Astrocyte (in vitro differentiated cells and primary cell): ENCODE measurements at regions not wholly inside any gene's neighbourhood (a gene's known extent, or its start where the extent isn't known, plus 50 kb on each side); places are given as distances from the start of the nearest gene placed in this dataset.

Experiments
- DNase-seq: peaks from one replicate; pipeline ENCODE4 v3.0.0-alpha.2; 2010; ENCODE audit warnings: low read depth
- FAIRE-seq: peaks from 2 replicates; lab custom pipeline; 2011; peaks lifted over from hg19 to GRCh38; lab: Jason Lieb, UNC
- H2AFZ ChIP-seq: 2 replicates; pipeline ENCODE4 v1.6.0; 2012; ENCODE audit warnings: low read depth, low read length, inconsistent platforms
- H3K27ac ChIP-seq: 2 replicates; pipeline ENCODE4 v1.5.1; 2011; ENCODE audit warnings: low read depth, low read length, inconsistent platforms
- H3K27me3 ChIP-seq: 2 replicates; pipeline ENCODE4 v1.6.0; 2011; ENCODE audit warnings: low read length, inconsistent platforms; ENCODE audit not compliant: insufficient read depth
- H3K36me3 ChIP-seq: 2 replicates; pipeline ENCODE4 v1.5.1; 2011; ENCODE audit warnings: low read length, inconsistent platforms; ENCODE audit not compliant: insufficient read depth
- H3K4me1 ChIP-seq: 2 replicates; pipeline ENCODE4 v1.5.1; 2011; ENCODE audit warnings: low read length, inconsistent platforms; ENCODE audit not compliant: insufficient read depth
- H3K4me2 ChIP-seq: 2 replicates; pipeline ENCODE4 v1.6.0; 2012; ENCODE audit warnings: low read length, inconsistent platforms
- H3K4me3 ChIP-seq: 2 replicates; pipeline ENCODE4 v1.5.1; 2011; ENCODE audit warnings: low read depth, mild to moderate bottlenecking, low read length, inconsistent platforms; ENCODE audit not compliant: insufficient read depth
- H3K79me2 ChIP-seq: 2 replicates; pipeline ENCODE4 v1.6.0; 2012; ENCODE audit warnings: mild to moderate bottlenecking, low read length, inconsistent platforms; ENCODE audit not compliant: insufficient read depth
- H3K9ac ChIP-seq: 2 replicates; pipeline ENCODE4 v1.6.0; 2012; ENCODE audit warnings: mild to moderate bottlenecking, low read length, inconsistent platforms
- H3K9me3 ChIP-seq: 2 replicates; pipeline ENCODE4 v1.5.1; 2012; ENCODE audit warnings: low read depth, mild to moderate bottlenecking, low read length, inconsistent platforms; ENCODE audit not compliant: insufficient read depth
- H4K20me1 ChIP-seq: 2 replicates; pipeline ENCODE4 v1.6.0; 2012; ENCODE audit warnings: low read length, inconsistent platforms; ENCODE audit not compliant: insufficient read depth
- H3K27ac Mint-ChIP-seq: one replicate; pipeline ENCODE4 v1.8.0; 2021; ENCODE audit warnings: mild to moderate bottlenecking, mixed read lengths; ENCODE audit not compliant: unreplicated experiment
- H3K27me3 Mint-ChIP-seq: one replicate; pipeline ENCODE4 v1.8.0; 2021; ENCODE audit warnings: low read depth, mixed read lengths; ENCODE audit not compliant: unreplicated experiment
- H3K36me3 Mint-ChIP-seq: one replicate; pipeline ENCODE4 v1.8.0; 2021; ENCODE audit warnings: low read depth, mixed read lengths; ENCODE audit not compliant: unreplicated experiment
- H3K4me1 Mint-ChIP-seq: one replicate; pipeline ENCODE4 v1.8.0; 2021; ENCODE audit warnings: low read depth, mixed read lengths; ENCODE audit not compliant: unreplicated experiment
- H3K4me3 Mint-ChIP-seq: one replicate; pipeline ENCODE4 v1.8.0; 2021; ENCODE audit warnings: mild to moderate bottlenecking, moderate library complexity, mixed read lengths; ENCODE audit not compliant: unreplicated experiment
- H3K9me3 Mint-ChIP-seq: one replicate; pipeline ENCODE4 v1.8.0; 2021; ENCODE audit warnings: mild to moderate bottlenecking, mixed read lengths; ENCODE audit not compliant: unreplicated experiment
- EZH2 ChIP-seq: IDR thresholded peaks from 2 replicates; pipeline ENCODE4 v1.6.1; 2012; ENCODE audit warnings: mild to moderate bottlenecking, low read length, inconsistent platforms; ENCODE audit not compliant: insufficient read depth
- TF ChIP-seq, protein P1 (sequence below): IDR thresholded peaks from 2 replicates; pipeline ENCODE4 v1.5.1; 2011; ENCODE audit warnings: low read depth, mild to moderate bottlenecking, inconsistent platforms, low read length, moderate library complexity; ENCODE audit not compliant: insufficient read depth

DNA sequence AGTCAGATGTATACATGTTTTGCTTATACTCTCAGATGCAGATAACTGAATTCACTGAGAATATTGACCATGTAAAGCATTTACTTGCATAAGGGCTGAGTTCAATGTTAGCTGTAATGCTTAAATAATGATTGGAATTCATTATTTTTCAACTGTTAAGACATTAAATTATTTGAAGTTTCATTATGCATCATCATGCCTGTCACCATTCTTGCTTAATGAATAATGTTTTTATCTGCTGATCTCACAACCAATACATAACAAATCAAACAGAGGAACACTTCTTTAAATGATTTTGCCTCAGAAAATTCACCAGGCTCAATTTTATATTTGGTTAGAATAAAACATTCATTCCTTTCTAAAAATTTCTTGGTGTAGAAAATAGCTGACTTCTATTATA is 233.4 kb downstream of the GPR37 start:
- Histone ChIP-seq H3K36me3 (no peaks in the 10 kb centered on the region), H3K9ac (no peak overlapping the region), H3K4me1 (no peaks in the 10 kb centered on the region), H3K4me2 (no peak overlapping the region), H3K4me3 (no peak overlapping the region), H3K79me2 (no peaks in the 10 kb centered on the region), H4K20me1 (no peaks in the 10 kb centered on the region), H3K27ac (no peak overlapping the region), H2AFZ (no peak overlapping the region), H3K9me3 (peaks cover 3% of the 10 kb centered on the region), H3K27me3 (no peaks in the 10 kb centered on the region)
- H3K4me1 Mint-ChIP-seq = peaks cover 7% of the 10 kb centered on the region
- FAIRE-seq (no peak), DNase-seq (peak; percentile 4)
- H3K4me3 Mint-ChIP-seq = no peak overlapping the region
- no peaks in the 10 kb centered on the region for H3K27me3 Mint-ChIP-seq
- TF ChIP-seq, protein P1, sequence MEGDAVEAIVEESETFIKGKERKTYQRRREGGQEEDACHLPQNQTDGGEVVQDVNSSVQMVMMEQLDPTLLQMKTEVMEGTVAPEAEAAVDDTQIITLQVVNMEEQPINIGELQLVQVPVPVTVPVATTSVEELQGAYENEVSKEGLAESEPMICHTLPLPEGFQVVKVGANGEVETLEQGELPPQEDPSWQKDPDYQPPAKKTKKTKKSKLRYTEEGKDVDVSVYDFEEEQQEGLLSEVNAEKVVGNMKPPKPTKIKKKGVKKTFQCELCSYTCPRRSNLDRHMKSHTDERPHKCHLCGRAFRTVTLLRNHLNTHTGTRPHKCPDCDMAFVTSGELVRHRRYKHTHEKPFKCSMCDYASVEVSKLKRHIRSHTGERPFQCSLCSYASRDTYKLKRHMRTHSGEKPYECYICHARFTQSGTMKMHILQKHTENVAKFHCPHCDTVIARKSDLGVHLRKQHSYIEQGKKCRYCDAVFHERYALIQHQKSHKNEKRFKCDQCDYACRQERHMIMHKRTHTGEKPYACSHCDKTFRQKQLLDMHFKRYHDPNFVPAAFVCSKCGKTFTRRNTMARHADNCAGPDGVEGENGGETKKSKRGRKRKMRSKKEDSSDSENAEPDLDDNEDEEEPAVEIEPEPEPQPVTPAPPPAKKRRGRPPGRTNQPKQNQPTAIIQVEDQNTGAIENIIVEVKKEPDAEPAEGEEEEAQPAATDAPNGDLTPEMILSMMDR = no peak
- no peak for TF ChIP-seq EZH2
- peaks cover 9% of the 10 kb centered on the region for H3K9me3 Mint-ChIP-seq
- peaks cover 3% of the 10 kb centered on the region for H3K36me3 Mint-ChIP-seq
- H3K27ac Mint-ChIP-seq = no peak overlapping the region

DNA sequence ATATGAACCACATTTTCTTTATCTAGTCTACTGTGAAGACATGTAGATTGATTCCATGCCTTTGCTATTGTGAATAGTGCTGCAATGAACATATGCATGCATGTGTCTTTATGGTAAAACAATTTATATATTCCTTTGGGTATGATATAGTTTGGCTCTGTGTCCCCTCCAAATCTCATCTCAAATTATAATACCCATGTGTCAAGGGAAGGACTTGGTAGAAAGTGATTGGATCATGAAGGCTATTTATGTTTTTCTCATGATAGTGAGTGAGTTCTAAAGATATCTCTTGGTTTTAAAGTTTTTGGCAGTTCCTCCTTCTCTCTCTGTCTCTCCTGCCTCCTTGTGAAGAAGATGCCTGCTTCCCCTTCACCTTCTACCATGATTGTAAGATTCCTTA is 248.7 kb downstream of the GPR37 start:
- Histone ChIP-seq H2AFZ (no peak overlapping the region), H3K79me2 (no peaks in the 10 kb centered on the region), H3K9me3 (no peaks in the 10 kb centered on the region), H3K36me3 (no peaks in the 10 kb centered on the region), H4K20me1 (no peaks in the 10 kb centered on the region), H3K27ac (no peak overlapping the region), H3K4me2 (no peak overlapping the region), H3K27me3 (no peaks in the 10 kb centered on the region), H3K4me3 (no peak overlapping the region), H3K9ac (no peak overlapping the region), H3K4me1 (no peaks in the 10 kb centered on the region)
- no peak for TF ChIP-seq EZH2
- TF ChIP-seq, protein P1 = no peak
- Mint-ChIP-seq H3K27ac (no peak overlapping the region), H3K4me3 (no peak overlapping the region), H3K4me1 (no peaks in the 10 kb centered on the region), H3K27me3 (no peaks in the 10 kb centered on the region), H3K9me3 (no peaks in the 10 kb centered on the region), H3K36me3 (no peaks in the 10 kb centered on the region)
- FAIRE-seq (no peak), DNase-seq (no peak)

DNA sequence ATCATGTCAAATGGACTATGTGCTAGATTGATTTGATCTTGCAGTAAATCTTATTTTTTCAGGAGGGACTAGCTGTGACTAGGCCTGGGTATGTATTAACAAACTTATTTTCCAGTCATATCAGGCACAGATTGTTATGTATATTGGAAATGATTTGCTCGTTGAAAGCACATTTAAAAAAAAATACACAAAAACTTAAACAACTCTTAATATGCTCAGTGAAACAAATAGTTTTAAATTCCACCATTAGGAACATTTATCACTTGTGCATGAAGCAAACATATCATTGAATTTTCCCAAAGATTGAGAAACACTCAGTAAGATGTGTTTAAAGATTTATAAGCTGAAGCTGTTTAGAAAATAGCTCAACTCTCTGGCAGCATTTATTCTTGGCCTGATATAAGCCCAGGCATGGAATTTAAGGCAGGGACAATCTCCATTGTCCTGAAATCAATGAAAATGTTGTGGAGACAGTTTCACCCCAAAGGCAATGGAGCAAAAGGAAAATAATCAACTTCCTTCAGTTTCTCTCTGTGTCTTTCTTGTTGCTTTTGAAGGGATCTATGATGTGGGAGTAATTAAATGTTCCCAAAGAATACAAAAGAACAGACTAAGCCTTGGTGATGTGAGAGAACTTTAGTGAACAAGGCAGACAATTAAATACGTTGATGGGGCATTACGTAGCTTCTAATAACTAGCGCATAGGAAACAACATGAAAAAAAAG is 250.3 kb downstream of the GPR37 start:
- Histone ChIP-seq H2AFZ (no peak overlapping the region), H3K9me3 (no peaks in the 10 kb centered on the region), H3K4me2 (no peak overlapping the region), H3K4me3 (no peak overlapping the region), H3K79me2 (no peaks in the 10 kb centered on the region), H3K9ac (no peak overlapping the region), H3K36me3 (no peaks in the 10 kb centered on the region), H3K27ac (no peak overlapping the region), H3K27me3 (no peaks in the 10 kb centered on the region), H3K4me1 (no peaks in the 10 kb centered on the region), H4K20me1 (no peaks in the 10 kb centered on the region)
- H3K36me3 Mint-ChIP-seq = no peaks in the 10 kb centered on the region
- H3K27ac Mint-ChIP-seq = no peak overlapping the region
- H3K9me3 Mint-ChIP-seq = no peaks in the 10 kb centered on the region
- H3K4me1 Mint-ChIP-seq = no peaks in the 10 kb centered on the region
- DNase-seq (no peak), FAIRE-seq (no peak)
- TF ChIP-seq, protein P1 = no peak
- TF ChIP-seq EZH2 = no peak
- no peaks in the 10 kb centered on the region for H3K27me3 Mint-ChIP-seq
- no peak overlapping the region for H3K4me3 Mint-ChIP-seq
